ENCODE measurements at regions not wholly inside any gene's neighbourhood (a gene's known extent, or its start where the extent isn't known, plus 50 kb on each side); places are given as distances from the start of the nearest gene placed in this dataset.

DNA sequence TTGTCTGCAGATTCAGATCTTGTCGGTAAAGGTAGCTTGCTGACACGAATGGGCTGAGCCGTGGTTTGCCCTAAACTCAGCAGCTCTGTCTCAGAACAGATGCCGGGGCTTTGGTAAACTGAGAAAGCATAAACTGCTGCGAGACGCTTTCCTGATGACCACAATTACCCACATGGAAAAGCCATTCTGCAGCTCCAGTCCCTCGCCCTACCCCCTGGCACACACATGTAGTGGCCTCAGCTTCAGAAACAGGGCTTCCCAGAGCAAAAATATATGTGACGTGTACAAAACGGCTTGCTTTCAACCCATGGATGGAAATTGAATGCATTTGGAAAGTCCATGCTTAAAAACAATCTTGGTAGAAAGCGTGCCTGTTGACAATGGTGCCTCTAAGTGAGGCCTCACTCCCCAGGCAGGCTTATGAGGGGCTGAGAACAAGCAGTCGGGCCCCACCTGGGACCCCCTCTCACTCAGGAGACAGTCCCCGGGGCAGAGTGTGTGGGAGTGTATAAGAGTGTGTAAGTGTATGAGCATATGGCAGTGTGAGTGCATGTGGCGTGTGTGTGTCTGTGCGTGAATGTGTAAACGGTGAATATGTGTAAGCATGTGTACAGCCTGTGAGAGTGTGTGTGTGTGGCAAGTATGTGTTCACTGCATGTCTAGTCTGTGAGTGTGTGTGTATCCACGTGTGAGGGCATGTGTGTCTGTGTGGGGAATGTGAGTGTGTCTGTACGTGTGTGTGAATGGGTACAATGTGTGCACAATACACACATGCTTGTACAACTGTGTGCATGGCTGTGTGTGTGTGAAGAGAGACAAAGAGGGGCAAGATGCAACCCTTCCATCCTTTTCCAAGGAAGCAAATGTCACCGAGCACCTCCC is 88.2 kb upstream of the SMIM23 start:
- Mint-ChIP-seq H3K4me1 (no peaks in the 10 kb centered on the region), H3K27ac (no peak overlapping the region), H3K4me3 (no peak overlapping the region), H3K9me3 (no peaks in the 10 kb centered on the region), H3K27me3 (no peaks in the 10 kb centered on the region), H3K36me3 (no peaks in the 10 kb centered on the region)
- no peak for ATAC-seq (ENCODE audit: low read depth)
- POLR2A ChIA-PET, result no interaction called here
- DNase-seq, result no peak

DNA sequence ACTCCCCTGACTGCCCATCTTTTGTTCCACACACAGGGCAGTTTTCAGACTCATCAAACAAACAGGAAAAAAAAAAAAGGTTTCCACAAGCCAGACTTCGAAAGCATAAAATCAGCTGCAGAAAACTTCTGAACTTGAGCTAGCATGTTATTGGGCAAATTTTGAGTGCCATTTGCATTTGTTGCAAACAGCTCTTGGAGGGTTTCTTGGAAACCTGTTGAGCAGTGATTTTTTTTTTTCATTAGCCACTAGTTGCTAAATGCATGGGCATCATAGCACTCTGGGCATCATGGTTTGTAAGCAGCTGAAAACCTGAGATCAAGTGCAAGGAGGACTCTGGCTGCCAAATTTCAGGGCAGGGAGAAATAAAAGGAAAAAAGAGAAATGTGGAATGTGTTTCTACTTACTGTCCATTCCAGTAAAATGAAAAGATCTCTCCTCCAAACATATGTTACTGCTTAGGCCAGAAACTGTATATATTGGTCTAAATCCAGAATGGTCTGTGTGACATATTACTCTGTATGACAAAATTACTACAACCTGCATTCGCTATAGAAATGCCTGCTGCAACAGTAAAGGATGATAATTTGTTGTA is 85.2 kb upstream of the SMIM23 start:
- DNase-seq, result no peak
- Mint-ChIP-seq H3K4me3 (no peak overlapping the region), H3K27ac (no peak overlapping the region), H3K9me3 (no peaks in the 10 kb centered on the region), H3K27me3 (no peaks in the 10 kb centered on the region), H3K36me3 (no peaks in the 10 kb centered on the region), H3K4me1 (no peaks in the 10 kb centered on the region)
- POLR2A ChIA-PET, result no interaction called here
- ATAC-seq (ENCODE audit: low read depth), result no peak

DNA sequence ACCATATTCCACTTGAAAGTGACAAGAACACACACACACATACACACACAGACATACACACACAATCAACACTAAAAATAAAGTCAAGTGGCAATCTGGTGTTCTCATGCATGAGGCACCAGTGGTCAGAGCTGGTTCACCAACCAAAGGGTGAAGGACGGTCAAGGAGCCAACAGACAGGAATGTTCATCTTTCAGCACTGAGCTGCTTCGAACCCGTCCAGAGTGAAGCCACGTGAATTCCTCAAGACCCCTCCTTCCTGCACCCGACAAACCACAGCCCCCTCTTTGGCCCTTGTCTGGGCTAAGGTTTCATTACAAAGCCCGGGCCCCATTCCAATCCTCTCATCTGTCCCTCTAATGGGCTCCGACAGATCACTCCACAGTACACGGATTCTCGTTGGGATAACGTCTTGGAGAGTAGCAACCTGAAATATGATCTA is 84.5 kb upstream of the SMIM23 start:
- DNase-seq (no peak), ATAC-seq (ENCODE audit: low read depth) (no peak)
- Mint-ChIP-seq H3K27ac (no peak overlapping the region), H3K36me3 (no peaks in the 10 kb centered on the region), H3K9me3 (no peaks in the 10 kb centered on the region), H3K4me1 (no peaks in the 10 kb centered on the region), H3K4me3 (no peak overlapping the region), H3K27me3 (peaks cover 3% of the 10 kb centered on the region)
- POLR2A ChIA-PET, result no interaction called here

DNA sequence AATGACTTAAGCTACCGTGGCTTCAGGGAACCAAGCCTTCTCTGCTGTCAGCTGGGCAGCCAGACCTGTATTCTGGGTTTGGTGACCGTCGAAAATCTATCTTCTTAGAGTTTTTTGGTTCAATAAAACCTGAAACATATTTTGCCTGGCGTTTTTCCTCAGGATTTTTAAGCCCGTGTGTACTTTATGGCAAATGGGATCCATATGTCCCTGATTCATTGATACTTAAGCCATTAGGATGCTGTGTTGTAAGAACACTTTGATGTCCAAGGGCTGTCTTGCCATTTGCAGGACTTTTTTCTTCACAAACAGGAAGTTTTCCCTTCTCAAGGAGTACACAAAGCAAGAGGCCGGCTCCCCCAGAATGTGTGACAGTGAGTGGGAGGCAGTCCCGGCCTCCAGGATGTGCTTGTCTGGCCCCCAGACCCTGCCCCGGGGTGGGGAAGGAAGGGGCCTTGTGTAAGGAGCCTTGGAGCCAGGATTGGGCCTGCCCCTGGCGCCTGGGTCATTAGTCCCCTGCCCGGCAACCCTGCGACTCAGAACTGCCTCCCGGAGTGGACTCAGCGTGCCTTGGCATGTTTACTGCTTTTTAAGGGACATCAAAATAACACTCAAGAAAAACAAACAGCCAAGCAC is 83.4 kb upstream of the SMIM23 start:
- H3K4me1 Mint-ChIP-seq, result no peaks in the 10 kb centered on the region
- no peak overlapping the region for H3K27ac Mint-ChIP-seq
- no peak overlapping the region for H3K4me3 Mint-ChIP-seq
- ATAC-seq (ENCODE audit: low read depth), result no peak
- POLR2A ChIA-PET, result no interaction called here
- no peaks in the 10 kb centered on the region for H3K36me3 Mint-ChIP-seq
- H3K9me3 Mint-ChIP-seq, result no peaks in the 10 kb centered on the region
- DNase-seq, result no peak
- H3K27me3 Mint-ChIP-seq, result peaks cover 3% of the 10 kb centered on the region

DNA sequence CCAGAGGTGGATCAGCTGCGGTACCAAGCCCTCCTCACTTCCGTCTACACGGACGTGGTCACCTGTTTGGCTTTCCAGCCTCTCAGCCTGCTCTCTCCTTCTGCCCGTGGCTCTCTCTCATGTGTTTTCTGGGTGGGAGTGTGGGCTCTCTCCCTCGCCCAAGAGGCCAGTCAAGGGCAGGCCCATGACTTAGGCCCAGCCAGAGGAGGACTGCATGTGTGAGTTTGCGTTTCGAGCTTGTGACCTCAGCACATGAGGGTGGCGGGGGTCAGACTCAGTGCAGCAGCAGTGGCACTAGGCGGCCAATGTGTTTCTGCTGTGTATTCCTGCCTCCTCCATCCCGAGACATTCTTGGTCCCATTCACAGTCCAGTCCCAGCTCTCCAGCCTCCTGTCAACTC is 82.5 kb upstream of the SMIM23 start:
- POLR2A ChIA-PET, result no interaction called here
- H3K27me3 Mint-ChIP-seq, result peaks cover 3% of the 10 kb centered on the region
- no peak for DNase-seq
- no peaks in the 10 kb centered on the region for H3K9me3 Mint-ChIP-seq
- no peaks in the 10 kb centered on the region for H3K36me3 Mint-ChIP-seq
- no peak overlapping the region for H3K27ac Mint-ChIP-seq
- no peak for ATAC-seq (ENCODE audit: low read depth)
- H3K4me3 Mint-ChIP-seq, result no peak overlapping the region
- no peaks in the 10 kb centered on the region for H3K4me1 Mint-ChIP-seq

DNA sequence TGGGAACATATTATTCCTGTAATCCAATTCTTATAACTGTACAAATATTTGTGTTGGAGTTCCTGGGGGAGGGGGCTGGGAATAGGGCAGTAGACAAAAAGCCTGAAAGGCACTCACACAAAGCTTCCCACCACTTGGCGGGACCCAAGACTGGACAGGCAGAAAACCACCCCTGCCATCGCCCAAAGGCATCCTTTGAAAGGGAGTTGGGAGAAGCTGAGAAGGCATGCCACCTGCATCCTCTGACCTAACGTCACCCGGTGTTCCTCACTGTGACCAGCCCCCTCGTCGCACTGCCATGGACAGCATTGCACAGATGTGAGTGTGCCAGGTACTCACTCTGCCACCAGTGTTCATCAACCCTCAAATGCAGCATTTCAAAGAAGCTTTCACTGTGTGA is 80.6 kb upstream of the SMIM23 start:
- no peaks in the 10 kb centered on the region for H3K4me1 Mint-ChIP-seq
- H3K27ac Mint-ChIP-seq, result no peak overlapping the region
- no peaks in the 10 kb centered on the region for H3K36me3 Mint-ChIP-seq
- DNase-seq (no peak), ATAC-seq (ENCODE audit: low read depth) (no peak)
- H3K4me3 Mint-ChIP-seq, result no peak overlapping the region
- no peaks in the 10 kb centered on the region for H3K9me3 Mint-ChIP-seq
- peaks cover 3% of the 10 kb centered on the region for H3K27me3 Mint-ChIP-seq
- POLR2A ChIA-PET, result no interaction called here

DNA sequence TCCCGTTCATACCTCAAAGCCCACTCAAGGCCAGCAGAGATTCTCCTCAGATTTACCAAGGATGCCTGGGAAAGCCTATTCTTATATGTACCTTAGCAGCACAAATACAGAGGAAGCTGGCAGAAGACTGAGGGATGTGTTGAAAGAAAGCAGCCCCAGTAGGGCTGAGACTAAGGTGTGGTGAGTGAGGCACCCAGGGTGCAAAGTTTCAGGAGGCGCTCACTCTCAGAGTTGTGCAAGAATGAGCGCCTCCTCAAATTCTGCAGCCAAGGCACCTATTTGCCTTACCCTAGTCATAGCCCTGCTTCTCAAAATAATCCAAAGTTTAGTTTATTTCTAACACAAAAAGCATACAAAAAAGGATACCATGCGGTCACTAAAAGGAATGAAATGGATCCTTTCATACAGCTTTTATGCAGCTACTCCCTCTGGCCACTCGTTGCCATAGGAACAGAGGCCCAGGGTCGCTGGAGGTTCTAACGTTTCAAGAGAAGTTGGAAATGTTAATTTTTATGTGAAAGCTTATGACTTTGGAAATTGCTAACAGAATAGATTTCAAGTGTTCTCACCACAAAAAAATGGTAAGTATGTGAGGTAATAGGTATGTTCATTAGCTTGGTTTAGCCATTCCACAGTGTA is 79.7 kb upstream of the SMIM23 start:
- Mint-ChIP-seq H3K4me1 (no peaks in the 10 kb centered on the region), H3K27me3 (peaks cover 6% of the 10 kb centered on the region), H3K9me3 (no peaks in the 10 kb centered on the region), H3K27ac (no peak overlapping the region), H3K4me3 (no peak overlapping the region), H3K36me3 (no peaks in the 10 kb centered on the region)
- DNase-seq (no peak), ATAC-seq (ENCODE audit: low read depth) (no peak)
- POLR2A ChIA-PET, result no interaction called here

DNA sequence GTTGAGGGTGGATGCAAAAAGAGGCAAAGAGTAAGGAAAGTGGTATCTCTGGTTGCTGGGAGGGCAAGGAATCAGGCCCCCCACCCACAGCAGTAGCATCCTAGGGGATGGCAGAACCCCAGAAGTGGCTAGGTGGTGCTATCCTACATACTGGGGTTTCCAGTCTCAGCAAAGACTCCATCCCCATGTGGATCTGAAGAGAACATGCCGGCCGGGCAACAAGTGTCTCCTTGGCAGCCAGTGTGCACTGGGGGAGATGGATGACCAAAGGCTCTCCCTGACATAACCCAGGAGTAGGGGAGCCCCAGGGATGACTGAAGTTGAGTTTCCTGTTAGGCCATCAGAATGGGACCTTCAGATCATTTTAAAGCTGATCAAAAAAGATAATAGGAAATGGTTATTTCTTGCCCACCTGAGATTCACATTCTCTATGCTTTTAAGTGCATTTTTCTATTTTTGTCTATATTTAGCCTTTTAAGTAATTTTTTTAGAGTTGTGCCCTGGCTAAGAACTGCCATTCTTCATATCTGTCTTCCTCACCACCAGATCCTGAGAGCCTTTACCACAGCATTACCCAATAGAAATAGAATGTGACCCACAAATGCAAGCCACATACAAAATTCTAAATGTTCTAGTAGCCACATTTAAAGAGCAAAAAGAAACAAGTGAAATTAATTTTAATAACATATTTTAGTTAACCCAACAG is 78.7 kb upstream of the SMIM23 start:
- Mint-ChIP-seq H3K4me3 (no peak overlapping the region), H3K27me3 (peaks cover 6% of the 10 kb centered on the region), H3K27ac (no peak overlapping the region), H3K36me3 (no peaks in the 10 kb centered on the region), H3K9me3 (no peaks in the 10 kb centered on the region), H3K4me1 (no peaks in the 10 kb centered on the region)
- ATAC-seq (ENCODE audit: low read depth) (no peak), DNase-seq (no peak)
- POLR2A ChIA-PET, result no interaction called here

DNA sequence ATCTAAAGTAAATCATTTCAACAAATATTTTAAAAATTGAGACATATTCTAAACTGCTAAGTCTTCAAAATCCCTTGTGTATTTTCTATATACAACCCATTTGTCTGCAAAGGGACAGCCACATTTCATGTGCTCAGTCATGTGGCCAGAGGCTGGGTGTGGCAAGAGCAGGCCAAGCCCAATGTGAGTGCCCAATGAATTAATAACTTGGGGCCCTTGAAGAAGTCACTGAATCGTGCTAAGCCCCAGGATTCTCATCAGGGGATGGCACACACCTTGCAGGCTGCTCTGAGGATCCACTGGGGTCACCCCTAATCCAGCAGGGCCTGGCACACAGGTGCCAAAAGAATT is 78.2 kb upstream of the SMIM23 start:
- no peaks in the 10 kb centered on the region for H3K36me3 Mint-ChIP-seq
- peaks cover 6% of the 10 kb centered on the region for H3K27me3 Mint-ChIP-seq
- DNase-seq, result no peak
- H3K4me3 Mint-ChIP-seq, result no peak overlapping the region
- no peaks in the 10 kb centered on the region for H3K9me3 Mint-ChIP-seq
- H3K4me1 Mint-ChIP-seq, result no peaks in the 10 kb centered on the region
- POLR2A ChIA-PET, result no interaction called here
- no peak for ATAC-seq (ENCODE audit: low read depth)
- H3K27ac Mint-ChIP-seq, result no peak overlapping the region

DNA sequence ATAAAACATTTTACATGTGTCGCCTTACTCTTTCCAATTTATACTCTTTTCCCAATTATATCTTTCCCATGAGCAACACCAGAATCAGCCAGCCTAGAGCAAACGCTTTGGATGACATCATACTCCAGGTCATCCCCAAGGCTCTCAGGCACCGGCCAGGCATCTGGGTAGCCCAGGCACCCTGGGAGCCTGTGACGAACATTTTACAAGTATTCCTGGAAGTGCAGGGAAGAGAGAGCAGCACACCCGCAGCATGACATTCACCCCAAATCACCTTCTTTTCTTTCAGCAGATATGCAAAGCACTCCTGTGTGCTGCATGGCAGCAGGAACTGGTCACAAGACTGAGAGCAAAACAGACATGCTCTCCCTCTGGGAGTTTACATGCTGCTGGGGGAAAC is 75.7 kb upstream of the SMIM23 start:
- no peaks in the 10 kb centered on the region for H3K4me1 Mint-ChIP-seq
- DNase-seq, result no peak
- H3K36me3 Mint-ChIP-seq, result no peaks in the 10 kb centered on the region
- ATAC-seq (ENCODE audit: low read depth), result no peak
- no peak overlapping the region for H3K27ac Mint-ChIP-seq
- no peak overlapping the region for H3K4me3 Mint-ChIP-seq
- H3K9me3 Mint-ChIP-seq, result no peaks in the 10 kb centered on the region
- POLR2A ChIA-PET, result no interaction called here
- peaks cover 6% of the 10 kb centered on the region for H3K27me3 Mint-ChIP-seq

DNA sequence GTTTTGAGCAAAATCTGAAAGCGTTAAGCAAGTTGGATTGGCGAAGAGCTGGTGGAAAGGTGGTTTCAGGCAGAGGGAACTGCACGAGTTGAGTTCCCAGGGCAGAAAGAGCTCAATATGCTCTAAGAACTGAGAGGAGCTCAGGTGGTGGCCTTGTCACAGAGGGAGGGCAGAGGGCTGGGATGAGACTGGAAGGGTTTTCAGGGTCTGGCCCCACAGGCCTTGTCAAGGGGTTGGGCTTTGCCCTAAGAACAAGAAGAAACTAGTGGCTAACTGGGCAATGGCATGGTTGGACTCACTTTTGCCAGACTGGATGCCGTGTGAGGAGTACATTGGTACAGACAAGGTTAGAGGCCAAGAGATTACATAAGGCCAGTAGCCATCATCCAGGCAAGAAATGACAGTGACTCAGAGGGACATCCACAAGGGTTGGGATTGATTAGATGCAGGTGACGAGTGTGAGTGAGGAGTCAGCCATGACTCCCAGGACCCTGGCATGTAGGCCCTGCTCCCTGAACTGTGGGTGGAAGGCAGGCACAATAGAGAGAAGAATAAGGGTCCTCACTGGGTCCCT is 75.1 kb upstream of the SMIM23 start:
- H3K4me3 Mint-ChIP-seq, result no peak overlapping the region
- POLR2A ChIA-PET, result no interaction called here
- peaks cover 5% of the 10 kb centered on the region for H3K27me3 Mint-ChIP-seq
- H3K27ac Mint-ChIP-seq, result no peak overlapping the region
- H3K36me3 Mint-ChIP-seq, result no peaks in the 10 kb centered on the region
- H3K9me3 Mint-ChIP-seq, result no peaks in the 10 kb centered on the region
- ATAC-seq (ENCODE audit: low read depth) (no peak), DNase-seq (no peak)
- H3K4me1 Mint-ChIP-seq, result no peaks in the 10 kb centered on the region

DNA sequence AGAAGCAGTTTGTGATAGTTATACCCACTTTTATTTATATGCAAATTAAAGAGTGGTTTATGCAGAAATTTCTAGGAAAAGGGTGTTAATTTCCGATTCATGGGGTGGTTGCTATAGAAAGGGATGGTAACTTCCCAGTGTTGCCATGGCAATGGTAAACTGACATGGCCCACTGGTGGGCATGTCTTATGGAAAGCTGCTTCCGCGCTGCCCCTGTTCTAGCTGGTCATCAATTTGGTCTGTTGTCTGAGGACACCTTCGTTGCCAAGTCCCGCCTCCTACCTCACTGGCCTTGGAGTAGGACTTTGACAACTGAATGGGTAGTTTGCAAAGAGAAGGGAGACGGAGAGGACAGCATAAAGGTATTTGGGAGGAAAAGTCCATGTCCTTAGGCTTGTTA is 74.0 kb upstream of the SMIM23 start:
- no peak overlapping the region for H3K4me3 Mint-ChIP-seq
- POLR2A ChIA-PET, result no interaction called here

DNA sequence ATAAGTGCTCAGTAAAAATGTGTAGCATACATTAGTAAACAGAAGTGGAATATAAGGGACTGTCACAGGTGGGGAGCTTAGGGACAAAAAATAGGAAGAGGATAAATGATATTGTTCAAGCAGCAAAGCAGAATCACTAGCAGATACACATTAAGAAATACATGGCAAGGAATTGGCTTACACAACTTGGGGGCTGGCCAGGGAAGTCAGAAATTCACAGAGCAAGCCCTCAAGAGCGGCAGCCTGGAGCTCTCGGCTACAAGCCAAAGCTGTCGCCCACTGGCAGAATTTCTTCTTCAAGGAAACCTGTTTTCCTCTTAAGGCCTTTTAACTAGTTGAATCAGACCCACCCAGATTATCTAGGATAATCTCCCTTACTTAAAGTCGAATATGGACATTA is 73.0 kb upstream of the SMIM23 start:
- DNase-seq (no peak), ATAC-seq (ENCODE audit: low read depth) (no peak)
- H3K27ac Mint-ChIP-seq, result no peak overlapping the region
- POLR2A ChIA-PET, result no interaction called here
- no peaks in the 10 kb centered on the region for H3K4me1 Mint-ChIP-seq
- H3K36me3 Mint-ChIP-seq, result no peaks in the 10 kb centered on the region
- H3K9me3 Mint-ChIP-seq, result no peaks in the 10 kb centered on the region
- H3K27me3 Mint-ChIP-seq, result peaks cover 14% of the 10 kb centered on the region
- no peak overlapping the region for H3K4me3 Mint-ChIP-seq

More for the DNA sequence above, 74.0 kb upstream of the SMIM23 start:
- H3K4me1 Mint-ChIP-seq, result no peaks in the 10 kb centered on the region
- no peaks in the 10 kb centered on the region for H3K9me3 Mint-ChIP-seq
- peaks cover 8% of the 10 kb centered on the region for H3K27me3 Mint-ChIP-seq
- ATAC-seq (ENCODE audit: low read depth) (no peak), DNase-seq (no peak)
- H3K36me3 Mint-ChIP-seq, result no peaks in the 10 kb centered on the region
- no peak overlapping the region for H3K27ac Mint-ChIP-seq

Measured in activated naive CD8-positive, alpha-beta T cell treated with anti-CD3 and anti-CD28 coated beads, Interleukin-2, amount 10 ng/mL, durations not matched to agents 7 days and 5 days (primary cell).